ENCODE measurements at regions not wholly inside any gene's neighbourhood (a gene's known extent, or its start where the extent isn't known, plus 50 kb on each side); places are given as distances from the start of the nearest gene placed in this dataset.

DNA sequence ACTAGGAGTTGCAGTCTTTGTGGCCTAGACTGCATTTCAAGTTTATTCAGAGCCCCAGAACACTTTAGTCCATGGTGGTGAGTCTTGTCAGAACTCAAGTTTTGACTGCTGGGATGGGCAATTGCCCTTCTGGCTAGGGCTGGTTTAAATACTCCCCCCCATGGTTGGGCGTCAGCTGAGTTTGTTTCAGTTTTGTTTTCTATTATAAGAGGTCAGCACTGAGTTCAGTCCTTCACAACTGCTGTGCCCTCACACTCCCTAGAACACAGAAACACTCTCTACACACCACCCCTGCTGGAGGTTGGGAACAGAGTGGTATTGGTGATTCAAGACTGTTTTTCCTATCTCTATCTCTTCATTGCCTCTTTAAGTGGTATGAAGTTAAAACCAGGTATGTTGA is 217.0 kb downstream of the GUCY2F start:
- H3K18ac ChIP-seq (ENCODE audit: extremely low read depth, low read length): no peak overlapping the region
- H2BK12ac ChIP-seq (ENCODE audit: low read depth, low read length): no peak overlapping the region
- H2BK5ac ChIP-seq (ENCODE audit: low read depth, low read length): no peak overlapping the region
- H3K4me1 ChIP-seq (replicated peaks in 1 of 4; ENCODE audit: control insufficient read depth in 3 of 4, insufficient read depth in 4 of 4, low read length in 3 of 4): no peaks in the 10 kb centered on the region
- CTCF ChIA-PET (ENCODE audit: partially characterized antibody): no interaction called here
- FAIRE-seq (no peak), DNase-seq (ENCODE audit: low read depth in 1 of 2, low spot score in 2 of 2) (no peak)
- WGBS, 2 experiments (ENCODE audit: extremely low coverage in 1 of 2, insufficient coverage in 1 of 2, insufficient read length in 1 of 2, insufficient replicate concordance in 2 of 2, low coverage in 1 of 2, low lambda C conversion rate in 2 of 2, missing lambda C conversion rate in 1 of 2): 86% methylated on average over 1 of the region's 1 CpG; no CpG with 5 or more reads in 1 of the 2 experiments
- no peak overlapping the region for H3K23ac ChIP-seq (ENCODE audit: insufficient read length)
- H4K5ac ChIP-seq (ENCODE audit: insufficient read length, low read depth, low read length): no peak overlapping the region
- H3K79me1 ChIP-seq (ENCODE audit: low read depth, low read length): no peaks in the 10 kb centered on the region
- H3K4me3 ChIP-seq (ENCODE audit: extremely low read depth in 1 of 4, insufficient read depth in 2 of 4, low read depth in 3 of 4, low read length in 4 of 4): no peak overlapping the region
- H2BK20ac ChIP-seq (ENCODE audit: low read length): no peak overlapping the region
- no peaks in the 10 kb centered on the region for H3K9me3 ChIP-seq (ENCODE audit: insufficient read depth in 2 of 2, low read depth in 1 of 2, low read length in 1 of 2)
- H2BK120ac ChIP-seq (replicated peaks; ENCODE audit: low read depth, low read length): no peak overlapping the region
- no peak overlapping the region for H2BK15ac ChIP-seq (ENCODE audit: low read length)
- H4K8ac ChIP-seq (ENCODE audit: extremely low read depth, insufficient read depth, low read length): no peak overlapping the region
- H3K4ac ChIP-seq (replicated peaks; ENCODE audit: insufficient read length, low read depth, low read length): no peak overlapping the region
- POLR2A ChIA-PET (ENCODE audit: partially characterized antibody): no interaction called here
- H3K27ac ChIP-seq (ENCODE audit: low read depth, low read length): no peak overlapping the region
- H3K4me2 ChIP-seq (ENCODE audit: insufficient read depth in 1 of 2, low read depth in 2 of 2, low read length in 2 of 2): no peak overlapping the region
- no peaks in the 10 kb centered on the region for H3K27me3 ChIP-seq (replicated peaks in 1 of 4; ENCODE audit: control insufficient read depth in 3 of 4, extremely low read depth in 1 of 4, insufficient read depth in 3 of 4, low read length in 3 of 4)
- no peak overlapping the region for H2AK5ac ChIP-seq (ENCODE audit: low read depth, low read length)
- no peak for TF ChIP-seq HDAC6 (IDR thresholded peaks at IDR 0.05; ENCODE audit: low read depth, low read length)
- TF ChIP-seq PHF8 (conservative IDR thresholded peaks at IDR 0.05; ENCODE audit: low read depth, low read length): no peak
- no peak for TF ChIP-seq BCL11A (IDR thresholded peaks at IDR 0.05; ENCODE audit: low read depth in 2 of 2, low read length in 2 of 2)
- TF ChIP-seq CTCF (IDR thresholded peaks at IDR 0.05; ENCODE audit: control extremely low read depth in 1 of 3, insufficient read depth in 1 of 3, low read depth in 1 of 3, low read length in 3 of 3): no peak
- TF ChIP-seq RXRA (IDR thresholded peaks at IDR 0.05; ENCODE audit: insufficient read depth, low read depth, low read length): no peak
- TF ChIP-seq RFX5 (IDR thresholded peaks at IDR 0.05; ENCODE audit: borderline replicate concordance, low read depth, low read length): no peak
- no peak overlapping the region for H4K91ac ChIP-seq (replicated peaks; ENCODE audit: insufficient read length, low read length)
- H3K14ac ChIP-seq (ENCODE audit: insufficient read length): no peak overlapping the region
- no peak overlapping the region for H3K56ac ChIP-seq (replicated peaks; ENCODE audit: insufficient read length, low read depth, low read length)
- H2AFZ ChIP-seq (ENCODE audit: low read length): no peak overlapping the region
- H3K79me2 ChIP-seq (ENCODE audit: control insufficient read depth in 1 of 2, insufficient read depth in 2 of 2, low read length in 2 of 2): no peaks in the 10 kb centered on the region
- H3K23me2 ChIP-seq (ENCODE audit: low read depth, low read length): no peaks in the 10 kb centered on the region
- H3K9ac ChIP-seq (replicated peaks in 1 of 4; ENCODE audit: extremely low read depth in 1 of 4, low read depth in 3 of 4, low read length in 3 of 4): no peak overlapping the region
- no peaks in the 10 kb centered on the region for H4K20me1 ChIP-seq (replicated peaks in 1 of 2; ENCODE audit: control insufficient read depth in 1 of 2, insufficient read depth in 2 of 2, low read length in 2 of 2)
- no peaks in the 10 kb centered on the region for H3K36me3 ChIP-seq (ENCODE audit: control insufficient read depth in 2 of 4, insufficient read depth in 4 of 4, low read length in 3 of 4)
